ENCODE measurements at regions not wholly inside any gene's neighbourhood (a gene's known extent, or its start where the extent isn't known, plus 50 kb on each side); places are given as distances from the start of the nearest gene placed in this dataset.

DNA sequence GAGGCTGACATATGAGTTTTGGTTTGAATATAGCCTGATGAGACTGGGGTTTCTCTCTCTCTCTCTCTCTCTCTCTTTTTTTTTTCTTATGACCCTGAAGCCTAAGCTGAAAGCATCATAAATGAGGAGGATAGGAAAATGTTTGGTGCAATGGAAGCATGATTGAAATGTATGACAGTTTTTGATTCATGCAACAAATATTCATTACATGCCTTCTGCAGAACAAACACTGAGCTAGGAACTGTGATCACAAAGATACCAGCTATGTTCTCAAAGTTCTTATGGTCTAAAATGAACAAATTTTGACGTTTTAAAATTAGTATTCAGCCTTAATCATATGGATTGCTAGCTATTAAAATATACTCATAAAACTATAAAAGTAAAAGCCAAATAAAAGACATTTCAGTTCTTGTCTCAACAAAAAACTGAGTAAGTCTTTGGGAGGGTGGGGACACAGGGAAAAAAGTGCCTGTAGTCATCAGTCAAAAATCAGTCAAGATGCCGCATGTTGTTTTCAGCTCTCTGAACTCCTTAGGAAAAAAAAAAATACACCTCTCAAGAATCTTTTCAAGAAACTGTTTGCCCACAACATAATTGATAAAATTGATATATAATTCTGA is 57.2 kb downstream of the NKX6-1 start:
- POLR2A ChIA-PET = no interaction called here

DNA sequence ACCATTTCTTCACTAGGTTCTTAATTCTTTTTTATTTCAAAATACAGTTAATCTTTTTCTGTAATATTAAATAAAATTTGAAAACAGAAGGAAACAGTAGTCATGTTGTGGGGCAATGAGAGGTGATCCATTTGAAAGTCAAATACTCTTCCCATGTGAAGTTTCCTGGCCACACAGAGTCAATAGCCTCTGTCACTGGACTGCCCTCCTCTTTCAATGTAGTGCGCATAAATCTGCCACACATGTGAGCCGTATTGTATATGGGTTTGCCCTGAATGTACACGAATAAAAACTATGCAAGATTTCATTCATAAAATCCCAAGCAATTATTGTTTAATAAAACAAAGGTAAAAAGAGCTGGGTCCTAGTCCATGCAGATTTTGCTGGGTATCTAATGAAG is 59.1 kb downstream of the NKX6-1 start:
- Mint-ChIP-seq H3K27ac (no peak overlapping the region), H3K27me3 (peaks cover 2% of the 10 kb centered on the region), H3K36me3 (ENCODE audit: low read depth) (no peaks in the 10 kb centered on the region), H3K4me1 (no peaks in the 10 kb centered on the region), H3K9me3 (no peaks in the 10 kb centered on the region), H3K4me3 (no peak overlapping the region)
- DNase-seq = no peak
- CTCF ChIA-PET = no interaction called here
- POLR2A ChIA-PET = no interaction called here

More for the DNA sequence above, 57.2 kb downstream of the NKX6-1 start:
- no peaks in the 10 kb centered on the region for H3K36me3 Mint-ChIP-seq (ENCODE audit: low read depth)
- H3K4me1 Mint-ChIP-seq = no peaks in the 10 kb centered on the region
- no peaks in the 10 kb centered on the region for H3K9me3 Mint-ChIP-seq
- CTCF ChIA-PET = interaction anchor here (1.5 kb wide), 1 partner anchor 10 kb away, joined by 3 read pairs; no protein-coding TSS in a partner anchor
- no peak overlapping the region for H3K4me3 Mint-ChIP-seq
- peaks cover 2% of the 10 kb centered on the region for H3K27me3 Mint-ChIP-seq
- no peak for DNase-seq
- H3K27ac Mint-ChIP-seq = no peak overlapping the region

- Mint-ChIP-seq H3K4me1 (no peaks in the 10 kb centered on the region), H3K4me3 (no peak overlapping the region)
Measured at GRCh38 chr4:84436812-84437211, 62.3 kb downstream of the NKX6-1 start.

GRCh38 chr4:84434344-84434743 is 64.7 kb downstream of the NKX6-1 start:
- Mint-ChIP-seq H3K36me3 (ENCODE audit: low read depth) (no peaks in the 10 kb centered on the region), H3K4me3 (no peak overlapping the region), H3K9me3 (no peaks in the 10 kb centered on the region), H3K27me3 (no peaks in the 10 kb centered on the region), H3K4me1 (no peaks in the 10 kb centered on the region), H3K27ac (no peak overlapping the region)
- ChIA-PET POLR2A (no interaction called here), CTCF (no interaction called here)
- no peak for DNase-seq

More at GRCh38 chr4:84436812-84437211, 62.3 kb downstream of the NKX6-1 start:
- CTCF ChIA-PET = interaction anchor here (0.7 kb wide), 1 partner anchor 139 kb away, joined by 3 read pairs; no protein-coding TSS in a partner anchor
- DNase-seq = no peak
- H3K27me3 Mint-ChIP-seq = peaks cover 2% of the 10 kb centered on the region
- POLR2A ChIA-PET = no interaction called here
- H3K27ac Mint-ChIP-seq = no peak overlapping the region
- H3K36me3 Mint-ChIP-seq (ENCODE audit: low read depth) = no peaks in the 10 kb centered on the region
- H3K9me3 Mint-ChIP-seq = no peaks in the 10 kb centered on the region

- no peaks in the 10 kb centered on the region for H3K9me3 Mint-ChIP-seq
- DNase-seq = no peak
- ChIA-PET CTCF (no interaction called here), POLR2A (no interaction called here)
- no peaks in the 10 kb centered on the region for H3K4me1 Mint-ChIP-seq
- no peak overlapping the region for H3K4me3 Mint-ChIP-seq
- no peaks in the 10 kb centered on the region for H3K27me3 Mint-ChIP-seq
- no peak overlapping the region for H3K27ac Mint-ChIP-seq
- H3K36me3 Mint-ChIP-seq (ENCODE audit: low read depth) = no peaks in the 10 kb centered on the region
Measured at GRCh38 chr4:84433633-84434222, 65.4 kb downstream of the NKX6-1 start.

GRCh38 chr4:84432713-84433112 is 66.4 kb downstream of the NKX6-1 start:
- no peak overlapping the region for H3K27ac Mint-ChIP-seq
- POLR2A ChIA-PET = no interaction called here
- CTCF ChIA-PET = no interaction called here
- DNase-seq = no peak
- no peaks in the 10 kb centered on the region for H3K36me3 Mint-ChIP-seq (ENCODE audit: low read depth)
- no peaks in the 10 kb centered on the region for H3K4me1 Mint-ChIP-seq
- no peaks in the 10 kb centered on the region for H3K9me3 Mint-ChIP-seq
- no peak overlapping the region for H3K4me3 Mint-ChIP-seq
- H3K27me3 Mint-ChIP-seq = no peaks in the 10 kb centered on the region

DNA sequence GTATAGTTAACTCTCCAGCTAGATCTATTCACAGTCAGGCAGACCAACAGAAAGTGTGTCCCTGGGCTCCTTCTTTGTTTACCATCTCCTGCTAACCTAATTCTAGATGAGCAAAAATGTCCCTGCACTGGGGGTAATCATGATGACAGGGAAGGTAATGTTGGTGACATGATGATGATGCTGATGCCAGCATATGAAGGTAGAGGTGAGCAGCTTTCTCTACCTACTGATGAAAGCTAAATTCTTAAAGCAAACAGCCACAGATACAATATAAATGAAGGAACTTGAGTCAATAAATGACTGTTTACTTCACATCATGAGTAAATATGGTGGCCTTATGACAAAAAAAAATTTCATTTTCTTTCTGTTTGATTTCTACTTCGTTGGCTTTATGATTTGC is 78.5 kb downstream of the NKX6-1 start:
- no peaks in the 10 kb centered on the region for H3K27me3 Mint-ChIP-seq
- POLR2A ChIA-PET = no interaction called here

DNA sequence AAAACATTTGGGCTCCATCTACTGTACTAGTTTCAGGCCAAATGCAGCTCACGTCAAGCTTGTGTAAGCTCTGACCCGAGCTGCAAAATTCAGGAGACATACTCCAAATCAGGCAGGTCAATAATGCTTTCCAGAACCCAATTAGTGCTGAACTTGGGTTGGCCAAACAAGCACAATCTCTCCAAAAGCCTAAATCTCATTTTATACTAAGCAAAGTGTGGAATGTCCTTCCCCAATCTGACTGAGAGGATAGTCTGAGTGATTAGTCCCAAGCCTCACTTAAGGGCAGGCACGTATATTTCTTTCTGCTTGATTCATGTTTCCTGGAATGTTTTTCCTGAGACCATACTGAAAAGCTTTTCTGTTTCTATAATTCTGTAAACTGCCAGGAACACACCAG is 79.9 kb downstream of the NKX6-1 start:
- no peak for DNase-seq
- Mint-ChIP-seq H3K36me3 (ENCODE audit: low read depth) (no peaks in the 10 kb centered on the region), H3K27me3 (no peaks in the 10 kb centered on the region), H3K9me3 (peaks cover 3% of the 10 kb centered on the region), H3K27ac (no peak overlapping the region), H3K4me1 (no peaks in the 10 kb centered on the region), H3K4me3 (no peak overlapping the region)
- ChIA-PET POLR2A (no interaction called here), CTCF (no interaction called here)

More for the DNA sequence above, 78.5 kb downstream of the NKX6-1 start:
- no peak overlapping the region for H3K4me3 Mint-ChIP-seq
- no peak for DNase-seq
- H3K27ac Mint-ChIP-seq = no peak overlapping the region
- H3K9me3 Mint-ChIP-seq = peaks cover 3% of the 10 kb centered on the region
- CTCF ChIA-PET = no interaction called here
- H3K4me1 Mint-ChIP-seq = no peaks in the 10 kb centered on the region
- no peaks in the 10 kb centered on the region for H3K36me3 Mint-ChIP-seq (ENCODE audit: low read depth)

DNA sequence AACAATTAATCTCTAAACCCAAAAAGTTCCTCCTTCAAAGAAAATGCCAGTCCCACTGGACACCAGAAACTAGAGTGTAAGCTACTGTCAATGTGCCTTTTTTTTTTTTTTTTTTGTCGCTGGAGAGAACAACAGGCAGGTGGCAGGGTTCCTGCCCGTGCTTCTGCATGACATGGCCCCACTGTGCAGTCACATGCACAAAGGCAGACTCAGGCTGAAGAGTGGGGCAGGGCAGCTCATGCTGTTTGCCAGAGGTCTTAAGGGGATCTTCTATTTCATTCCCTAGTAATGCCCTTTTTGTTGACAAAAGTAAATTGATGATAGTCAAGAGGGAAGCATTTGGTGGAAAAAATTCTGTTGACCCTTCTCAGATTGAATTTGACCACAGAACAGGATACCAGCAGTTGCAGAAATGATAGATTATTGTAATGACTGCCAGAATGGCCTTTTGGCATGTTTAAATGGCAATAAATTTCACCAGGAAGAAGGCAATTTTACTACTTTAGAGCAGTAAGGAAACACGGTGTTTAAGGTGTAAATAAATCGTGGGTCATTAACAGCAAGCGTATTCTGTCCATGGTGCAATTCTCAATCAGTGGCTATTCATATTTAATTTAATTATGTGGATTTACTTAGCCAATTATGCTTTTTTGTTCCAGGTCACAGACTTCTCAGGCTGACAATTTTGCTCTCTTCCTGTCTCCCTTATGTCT is 80.9 kb downstream of the NKX6-1 start:
- Mint-ChIP-seq H3K9me3 (no peaks in the 10 kb centered on the region), H3K36me3 (ENCODE audit: low read depth) (no peaks in the 10 kb centered on the region), H3K27ac (no peak overlapping the region), H3K27me3 (no peaks in the 10 kb centered on the region), H3K4me3 (no peak overlapping the region), H3K4me1 (no peaks in the 10 kb centered on the region)
- DNase-seq = no peak
- POLR2A ChIA-PET = no interaction called here
- CTCF ChIA-PET = no interaction called here

DNA sequence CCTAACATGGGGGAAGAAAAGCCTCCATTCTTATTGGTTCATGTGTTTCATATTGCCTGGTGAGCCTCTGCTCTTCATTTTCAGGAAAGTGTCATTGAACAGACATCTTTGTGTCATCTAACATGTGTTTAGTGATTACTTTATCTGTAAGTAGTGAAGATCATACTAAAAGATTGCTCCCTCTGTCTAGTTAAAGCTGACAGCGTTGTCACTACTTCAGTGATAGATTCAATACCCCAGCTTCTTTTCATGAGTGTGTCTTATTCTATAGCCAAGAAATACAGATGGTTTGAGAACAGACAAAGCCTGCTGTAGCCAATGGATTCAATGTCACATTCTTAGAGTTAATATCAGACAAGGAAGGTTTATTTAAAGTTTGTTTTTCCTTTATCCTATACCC is 85.1 kb downstream of the NKX6-1 start:
- ChIA-PET CTCF (no interaction called here), POLR2A (no interaction called here)
- no peaks in the 10 kb centered on the region for H3K36me3 Mint-ChIP-seq (ENCODE audit: low read depth)
- H3K4me3 Mint-ChIP-seq = no peak overlapping the region
- no peak for DNase-seq
- no peaks in the 10 kb centered on the region for H3K9me3 Mint-ChIP-seq
- H3K27ac Mint-ChIP-seq = no peak overlapping the region
- no peaks in the 10 kb centered on the region for H3K27me3 Mint-ChIP-seq
- H3K4me1 Mint-ChIP-seq = no peaks in the 10 kb centered on the region

DNA sequence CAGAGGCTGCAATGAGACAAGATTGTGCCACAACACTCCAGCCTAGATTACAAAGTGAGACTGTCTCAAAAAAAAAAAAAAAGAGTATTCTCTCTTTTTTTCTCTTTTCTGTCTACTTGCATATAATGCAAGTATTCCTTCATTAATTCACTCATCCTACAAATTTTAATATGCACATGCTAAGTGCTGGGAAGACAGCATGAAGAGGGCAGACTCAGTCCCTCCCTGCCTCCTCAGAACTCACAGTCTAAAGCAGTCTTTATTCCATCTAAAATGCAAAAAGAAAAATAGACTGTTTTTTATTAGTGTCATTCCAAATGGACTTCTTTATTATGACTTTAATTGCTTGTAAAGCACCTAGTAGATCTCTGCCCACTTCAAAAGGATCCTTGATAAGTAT is 85.6 kb downstream of the NKX6-1 start:
- ChIA-PET POLR2A (no interaction called here), CTCF (no interaction called here)
- H3K4me1 Mint-ChIP-seq = no peaks in the 10 kb centered on the region
- H3K9me3 Mint-ChIP-seq = no peaks in the 10 kb centered on the region
- no peak for DNase-seq
- no peaks in the 10 kb centered on the region for H3K36me3 Mint-ChIP-seq (ENCODE audit: low read depth)
- H3K27ac Mint-ChIP-seq = no peak overlapping the region
- no peak overlapping the region for H3K4me3 Mint-ChIP-seq
- H3K27me3 Mint-ChIP-seq = no peaks in the 10 kb centered on the region

DNA sequence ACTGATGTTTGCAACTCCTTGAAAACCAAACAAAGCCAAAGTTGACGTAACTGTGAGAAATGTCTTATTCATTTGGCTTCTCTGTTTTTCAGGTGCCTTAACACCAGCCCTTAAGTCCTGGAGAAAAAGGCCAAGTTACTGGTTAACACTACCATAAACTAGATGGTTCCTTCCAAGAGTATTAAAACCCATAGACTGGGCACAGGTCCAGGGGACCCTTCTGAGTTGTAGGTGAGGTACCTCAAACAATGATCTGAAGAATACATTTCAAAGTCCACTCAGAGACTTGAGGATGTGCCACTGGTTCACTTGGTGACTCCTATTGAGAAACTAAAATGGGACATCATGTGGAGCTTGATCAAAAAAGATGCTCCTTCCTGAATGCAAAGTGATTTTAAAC is 87.0 kb downstream of the NKX6-1 start:
- Mint-ChIP-seq H3K9me3 (no peaks in the 10 kb centered on the region), H3K4me3 (no peak overlapping the region), H3K27me3 (no peaks in the 10 kb centered on the region), H3K27ac (no peak overlapping the region), H3K36me3 (ENCODE audit: low read depth) (no peaks in the 10 kb centered on the region), H3K4me1 (no peaks in the 10 kb centered on the region)
- DNase-seq = no peak
- CTCF ChIA-PET = no interaction called here
- POLR2A ChIA-PET = no interaction called here

GRCh38 chr4:84407554-84408407 is 91.3 kb downstream of the NKX6-1 start:
- Mint-ChIP-seq H3K9me3 (no peaks in the 10 kb centered on the region), H3K27me3 (no peaks in the 10 kb centered on the region), H3K4me1 (no peaks in the 10 kb centered on the region), H3K4me3 (no peak overlapping the region), H3K36me3 (ENCODE audit: low read depth) (no peaks in the 10 kb centered on the region), H3K27ac (no peak overlapping the region)
- ChIA-PET CTCF (no interaction called here), POLR2A (no interaction called here)
- DNase-seq = no peak

Data from activated CD4-positive, alpha-beta memory T cell treated with anti-CD3 and anti-CD28 coated beads, Interleukin-2, amount 10 ng/mL, durations not matched to agents 7 days and 5 days (primary cell).